ENCODE measurements at regions not wholly inside any gene's neighbourhood (a gene's known extent, or its start where the extent isn't known, plus 50 kb on each side); places are given as distances from the start of the nearest gene placed in this dataset.
"Not testable (repeated sequence)": the region's sequence is repeated elsewhere in the genome, so short reads cannot be mapped to it uniquely, and the experiment has no call there.

DNA sequence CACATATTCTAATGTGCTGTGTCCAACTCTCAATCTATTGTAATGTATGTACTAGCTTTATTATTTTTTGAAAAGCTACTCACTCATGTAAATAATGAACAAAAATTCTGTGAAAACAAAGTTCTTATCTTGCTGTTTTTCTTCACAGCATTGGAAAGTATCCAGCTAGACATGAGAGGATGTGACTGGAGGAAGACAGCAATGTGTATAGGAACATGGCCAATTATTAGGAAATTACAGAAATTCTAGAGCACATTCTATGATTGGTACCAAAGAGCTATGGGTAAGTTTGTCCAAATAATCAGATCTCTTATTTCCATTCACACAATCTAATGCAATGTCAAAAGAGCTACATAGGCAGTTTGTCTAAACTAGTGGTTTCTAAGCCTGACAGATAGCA lies 1100.2 kb downstream of the FSCB start:
- DNase-seq: no peak

- DNase-seq: no peak
These were observed 1107.8 kb downstream of the FSCB start for GRCh38 chr14:43399289-43399688.

- not testable (repeated sequence) for DNase-seq
These were observed 1136.6 kb downstream of the FSCB start for GRCh38 chr14:43370565-43370896.

- no peak for DNase-seq
These were observed 1137.1 kb downstream of the FSCB start for GRCh38 chr14:43369710-43370564.

DNA sequence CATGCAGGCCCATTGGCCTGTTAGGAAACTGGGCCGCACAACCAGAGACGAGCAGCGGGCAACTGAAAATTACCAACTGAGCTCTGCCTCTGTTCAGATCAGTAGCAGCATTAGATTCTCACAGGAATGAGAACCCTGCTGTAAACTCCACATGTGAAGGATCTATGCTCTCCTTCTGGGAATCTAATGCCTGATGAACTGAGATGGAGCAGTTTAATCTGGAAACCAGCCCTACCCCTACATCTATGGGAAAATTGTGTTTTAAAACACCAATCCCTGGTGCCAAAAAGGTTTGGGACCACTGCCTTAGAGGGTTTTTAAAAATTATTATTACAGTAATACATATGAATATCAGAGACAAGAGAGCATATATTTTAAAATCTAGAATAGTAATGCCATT lies 1144.5 kb downstream of the FSCB start:
- DNase-seq: no peak

DNA sequence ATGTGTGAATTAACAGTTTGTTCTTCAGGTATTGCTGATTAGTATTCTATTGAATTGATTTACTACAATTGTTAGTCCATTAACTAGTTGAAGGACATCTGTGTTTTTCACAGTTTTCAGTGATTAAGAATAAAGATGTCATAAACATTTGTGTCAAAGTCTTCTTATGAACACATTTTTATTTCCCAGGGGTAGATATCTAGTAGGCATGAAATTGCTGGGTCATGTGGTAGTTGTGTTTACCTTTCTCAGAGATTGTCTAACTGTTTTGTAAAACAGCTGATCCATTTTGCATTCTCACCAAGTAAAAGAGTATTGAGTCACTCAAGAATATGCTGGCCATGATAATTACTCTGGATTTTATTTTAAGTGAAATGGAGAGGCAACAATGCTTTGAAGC lies 1145.3 kb downstream of the FSCB start:
- DNase-seq: no peak

DNA sequence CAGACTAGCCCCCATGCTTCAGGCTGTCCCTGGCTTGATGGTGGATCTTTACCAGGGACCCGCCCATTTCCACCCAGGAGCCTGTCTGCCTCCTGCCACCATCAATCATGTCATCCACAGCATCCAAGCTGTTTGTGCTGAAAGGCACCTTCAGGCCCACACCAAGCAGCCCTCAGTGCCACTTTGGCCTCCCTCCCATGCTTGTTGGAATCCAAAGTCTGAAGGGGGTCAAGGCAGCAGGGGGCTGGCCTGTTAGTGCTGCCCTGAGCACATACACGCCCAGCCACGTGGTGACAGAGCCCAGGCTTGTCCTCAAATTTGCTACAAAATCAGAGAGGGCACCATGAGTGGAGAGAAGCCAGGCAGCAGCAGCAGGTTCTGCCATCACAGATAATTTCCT lies 1146.8 kb downstream of the FSCB start:
- DNase-seq: no peak

DNA sequence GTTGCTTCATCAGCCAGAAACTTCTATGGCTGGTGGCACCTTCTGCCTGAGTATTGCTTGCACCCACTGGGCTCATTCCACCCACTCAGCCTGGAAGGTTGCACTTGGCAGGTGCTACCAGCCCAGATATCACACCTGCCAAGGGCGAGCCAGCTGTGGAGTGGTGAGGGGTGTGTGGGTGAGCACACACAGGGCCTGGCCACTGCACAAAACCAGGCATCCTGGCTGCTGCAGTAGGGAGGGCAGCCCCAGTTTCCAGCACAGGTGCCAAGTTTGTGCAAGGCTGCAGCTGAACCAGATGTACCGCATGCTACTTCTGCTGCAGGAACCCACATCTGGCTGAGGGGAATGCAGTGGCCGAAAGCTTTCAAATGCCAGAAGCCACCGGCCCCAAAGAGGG lies 1147.8 kb downstream of the FSCB start:
- no peak for DNase-seq

- DNase-seq: no peak
These were observed 1150.0 kb downstream of the FSCB start for GRCh38 chr14:43356979-43357545.

DNA sequence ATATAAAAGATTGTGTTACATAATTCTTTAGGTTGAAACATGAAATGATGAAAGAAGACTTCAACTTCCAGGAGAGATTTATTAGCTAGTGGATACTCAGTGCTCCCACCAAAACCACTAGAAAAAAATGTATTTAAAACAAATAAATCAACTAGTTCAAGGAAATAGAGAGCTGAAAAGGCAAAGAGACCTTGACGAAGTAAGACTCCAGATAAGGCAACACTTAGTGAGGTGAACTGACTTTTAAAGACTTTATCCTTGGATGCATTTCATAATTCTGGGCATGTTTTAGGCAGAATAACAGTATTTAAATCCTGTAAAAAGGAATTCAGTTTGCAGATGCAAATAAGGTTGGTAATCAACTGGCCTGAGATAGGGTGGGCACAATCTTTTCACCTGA lies 1150.7 kb downstream of the FSCB start:
- DNase-seq: no peak

- DNase-seq: no peak
These were observed 1165.2 kb downstream of the FSCB start for GRCh38 chr14:43341921-43342320.

DNA sequence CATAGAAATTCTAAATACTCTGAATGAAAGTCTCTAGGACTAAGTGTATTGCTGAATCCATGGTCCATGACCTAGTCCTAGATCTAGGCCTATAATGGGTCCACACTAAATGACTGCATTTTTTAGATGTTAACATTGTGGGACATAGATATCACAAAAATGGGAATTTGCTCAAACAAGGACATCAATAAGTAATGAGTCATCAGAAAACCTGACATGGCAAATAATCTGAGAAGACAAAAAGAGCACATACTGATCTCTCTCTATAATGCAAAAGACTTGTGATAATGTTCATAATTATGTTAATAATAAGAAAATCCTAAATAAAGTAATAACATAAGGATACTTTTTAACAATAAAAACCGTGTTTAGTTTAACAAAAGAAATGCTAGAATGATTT lies 1168.4 kb downstream of the FSCB start:
- DNase-seq: no peak

DNA sequence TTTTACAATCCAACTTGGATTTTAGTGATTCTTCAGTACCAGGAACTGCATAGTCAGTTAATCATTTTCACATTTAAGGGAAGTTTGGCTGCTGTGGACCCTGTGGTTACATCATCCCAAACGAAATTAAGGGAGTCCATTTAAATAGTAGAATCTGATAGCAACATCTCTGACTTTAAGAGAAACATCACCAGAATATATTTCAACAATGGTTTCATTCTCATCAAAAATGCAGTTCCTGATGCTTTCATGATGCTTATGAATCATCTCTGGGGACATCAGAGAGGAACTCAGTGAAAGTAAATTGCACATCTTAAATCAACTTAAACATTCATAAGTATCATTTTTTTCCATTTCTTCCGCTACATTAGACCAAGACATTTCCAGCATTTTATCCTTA lies 1170.7 kb downstream of the FSCB start:
- no peak for DNase-seq

GRCh38 chr14:43326501-43327407 lies 1180.3 kb downstream of the FSCB start:
- DNase-seq: not testable (repeated sequence)

- no peak for DNase-seq
These were observed 1190.7 kb downstream of the FSCB start for GRCh38 chr14:43316427-43316826.

GRCh38 chr14:43313719-43314118 lies 1193.4 kb downstream of the FSCB start:
- DNase-seq: no peak

DNA sequence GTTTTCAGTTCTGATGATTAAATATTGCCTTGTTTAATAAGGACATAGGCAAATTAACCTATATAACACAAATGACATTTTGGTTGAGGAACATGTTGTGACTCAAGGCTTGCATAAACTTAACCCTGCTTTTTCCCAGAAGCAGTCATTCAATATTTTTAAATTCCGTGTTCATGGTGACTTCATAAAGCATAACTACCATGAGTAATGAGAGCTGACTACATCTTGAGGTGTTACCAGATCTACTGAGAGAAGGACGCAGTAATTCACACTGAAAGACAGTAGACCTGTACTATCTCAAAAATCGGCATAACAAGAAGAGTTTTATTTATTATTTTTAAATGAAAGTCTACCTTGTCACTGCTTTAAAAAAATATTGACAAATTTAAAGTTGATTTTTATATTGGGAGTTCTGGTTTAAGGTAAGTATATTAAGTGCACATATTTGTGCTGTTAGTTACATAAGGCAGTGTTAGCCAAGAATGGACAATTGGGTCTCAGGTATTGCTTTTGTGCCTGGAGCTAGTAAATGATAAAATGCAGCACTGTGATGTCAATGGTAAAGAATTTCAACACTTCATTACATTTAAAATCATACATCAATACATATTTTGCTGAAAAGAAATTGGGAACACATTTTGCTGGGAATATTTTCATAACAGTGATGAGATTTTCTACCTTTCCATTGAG lies 1198.5 kb downstream of the FSCB start:
- DNase-seq: no peak

GRCh38 chr14:43307836-43308235 lies 1199.2 kb downstream of the FSCB start:
- DNase-seq: no peak

DNA sequence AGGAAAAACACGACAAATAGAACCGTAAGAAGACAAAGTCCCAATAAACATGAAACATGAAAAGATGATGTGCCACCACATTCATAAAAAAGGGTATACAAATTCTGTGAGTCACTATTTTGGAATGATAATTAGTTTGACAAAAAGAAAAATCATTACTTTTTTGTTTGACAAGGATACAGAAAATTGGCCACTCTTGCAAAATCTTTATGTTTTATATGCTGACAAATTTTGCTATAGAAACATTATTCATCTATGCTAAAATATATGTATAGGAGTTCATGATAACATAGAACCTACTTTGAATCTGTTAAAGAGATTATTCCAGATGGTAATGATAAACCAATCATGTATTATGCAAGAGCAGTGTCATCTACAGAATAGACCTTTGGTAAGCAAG lies 1201.0 kb downstream of the FSCB start:
- DNase-seq: no peak

DNA sequence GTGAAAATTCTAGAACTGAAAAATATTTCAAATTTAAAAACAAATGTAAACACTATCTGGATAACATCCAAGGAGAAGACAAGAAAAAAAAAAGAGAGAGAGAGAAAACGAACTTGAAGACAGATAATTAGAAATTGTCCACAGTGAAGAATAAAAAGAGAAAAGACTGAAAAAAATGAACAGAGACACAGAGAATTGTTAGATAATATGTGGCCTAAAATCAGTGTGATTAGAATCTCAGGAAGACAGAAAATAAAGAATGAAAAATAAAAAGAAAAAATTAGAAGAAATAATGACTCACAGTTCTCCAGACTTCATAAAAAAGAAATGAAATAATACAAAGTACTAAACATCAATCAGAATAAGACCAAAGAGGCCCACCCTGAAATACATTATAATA lies 1209.3 kb downstream of the FSCB start:
- no peak for DNase-seq

DNA sequence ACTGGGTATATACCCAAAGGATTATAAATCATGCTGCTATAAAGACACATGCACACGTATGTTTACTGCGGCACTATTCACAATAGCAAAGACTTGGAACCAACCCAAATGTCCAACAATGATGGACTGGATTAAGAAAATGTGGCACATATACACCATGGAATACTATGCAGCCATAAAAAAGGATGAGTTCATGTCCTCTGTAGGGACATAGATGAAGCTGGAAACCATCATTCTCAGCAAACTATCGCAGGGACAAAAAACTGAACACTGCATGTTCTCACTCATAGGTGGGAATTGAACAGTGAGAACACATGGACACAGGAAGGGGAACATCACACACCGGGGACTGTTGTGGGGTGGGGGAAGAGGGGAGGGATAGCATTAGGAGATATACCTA lies 1211.0 kb downstream of the FSCB start:
- not testable (repeated sequence) for DNase-seq

DNA sequence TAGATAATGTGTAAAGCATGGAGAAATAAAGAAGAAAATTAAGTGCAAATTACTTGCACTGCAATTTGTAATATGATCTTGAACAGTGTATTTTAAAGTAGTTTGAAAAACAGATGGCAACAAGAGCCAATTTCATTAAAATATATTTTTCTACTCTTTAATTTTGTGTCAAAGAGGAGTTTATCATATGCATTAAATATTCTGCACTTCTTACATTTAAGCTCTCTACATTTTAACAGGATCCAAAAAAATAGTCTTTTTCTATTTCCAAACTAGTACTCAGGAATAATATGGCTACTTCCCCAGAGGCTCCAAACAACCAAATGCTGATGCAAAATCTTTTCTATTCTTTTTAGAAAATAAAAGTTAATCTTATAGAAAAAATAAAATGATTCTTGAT lies 1221.5 kb downstream of the FSCB start:
- no peak for DNase-seq

- DNase-seq: no peak
These were observed 1247.0 kb downstream of the FSCB start for GRCh38 chr14:43260056-43260455.
